ENCODE measurements at regions not wholly inside any gene's neighbourhood (a gene's known extent, or its start where the extent isn't known, plus 50 kb on each side); places are given as distances from the start of the nearest gene placed in this dataset.

DNA sequence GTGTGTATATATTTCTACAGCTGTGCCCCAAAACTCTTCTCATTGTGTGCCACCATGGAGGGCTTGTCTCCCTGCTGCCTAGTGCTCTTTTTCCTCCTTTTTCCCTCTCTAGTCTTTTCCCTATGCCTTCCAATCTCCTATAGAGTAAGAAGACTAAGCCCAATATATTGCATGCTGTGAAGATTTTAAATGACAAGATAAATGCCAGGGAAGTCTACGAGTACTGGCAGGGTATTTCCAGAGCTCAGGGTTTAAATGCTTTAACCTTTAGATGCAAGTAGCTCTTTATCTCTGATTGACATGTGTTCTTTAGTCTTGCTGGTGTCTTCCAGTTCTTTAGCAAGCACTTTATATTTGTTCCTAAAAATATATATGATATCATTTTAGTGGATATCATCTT is 200.7 kb downstream of the SLITRK1 start:
- H3K27me3 ChIP-seq (ENCODE audit: insufficient read depth, low read length): no peaks in the 10 kb centered on the region
- no peak for DNase-seq (ENCODE audit: insufficient read length, low spot score, missing footprints)
- H3K79me2 ChIP-seq (ENCODE audit: insufficient read depth, low read length): no peaks in the 10 kb centered on the region
- no peaks in the 10 kb centered on the region for H3K9me3 ChIP-seq (ENCODE audit: low read depth, low read length)
- no peak overlapping the region for H3K4me2 ChIP-seq (ENCODE audit: insufficient read depth, low read length)
- no peaks in the 10 kb centered on the region for H3K4me1 ChIP-seq (ENCODE audit: insufficient read depth, low read length)
- no peaks in the 10 kb centered on the region for H3K36me3 ChIP-seq (ENCODE audit: insufficient read depth, low read length)
- H3K4me3 ChIP-seq (ENCODE audit: insufficient read depth, low read length): no peak overlapping the region
- TF ChIP-seq, protein P1, sequence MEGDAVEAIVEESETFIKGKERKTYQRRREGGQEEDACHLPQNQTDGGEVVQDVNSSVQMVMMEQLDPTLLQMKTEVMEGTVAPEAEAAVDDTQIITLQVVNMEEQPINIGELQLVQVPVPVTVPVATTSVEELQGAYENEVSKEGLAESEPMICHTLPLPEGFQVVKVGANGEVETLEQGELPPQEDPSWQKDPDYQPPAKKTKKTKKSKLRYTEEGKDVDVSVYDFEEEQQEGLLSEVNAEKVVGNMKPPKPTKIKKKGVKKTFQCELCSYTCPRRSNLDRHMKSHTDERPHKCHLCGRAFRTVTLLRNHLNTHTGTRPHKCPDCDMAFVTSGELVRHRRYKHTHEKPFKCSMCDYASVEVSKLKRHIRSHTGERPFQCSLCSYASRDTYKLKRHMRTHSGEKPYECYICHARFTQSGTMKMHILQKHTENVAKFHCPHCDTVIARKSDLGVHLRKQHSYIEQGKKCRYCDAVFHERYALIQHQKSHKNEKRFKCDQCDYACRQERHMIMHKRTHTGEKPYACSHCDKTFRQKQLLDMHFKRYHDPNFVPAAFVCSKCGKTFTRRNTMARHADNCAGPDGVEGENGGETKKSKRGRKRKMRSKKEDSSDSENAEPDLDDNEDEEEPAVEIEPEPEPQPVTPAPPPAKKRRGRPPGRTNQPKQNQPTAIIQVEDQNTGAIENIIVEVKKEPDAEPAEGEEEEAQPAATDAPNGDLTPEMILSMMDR (IDR thresholded peaks at IDR 0.05; ENCODE audit: extremely low read depth, low read depth, low read length): no peak
- H3K27ac ChIP-seq (ENCODE audit: low read depth, low read length): no peak overlapping the region
- no peaks in the 10 kb centered on the region for H4K20me1 ChIP-seq (ENCODE audit: insufficient read depth, low read length)
- no peak overlapping the region for H2AFZ ChIP-seq (ENCODE audit: low read length)

DNA sequence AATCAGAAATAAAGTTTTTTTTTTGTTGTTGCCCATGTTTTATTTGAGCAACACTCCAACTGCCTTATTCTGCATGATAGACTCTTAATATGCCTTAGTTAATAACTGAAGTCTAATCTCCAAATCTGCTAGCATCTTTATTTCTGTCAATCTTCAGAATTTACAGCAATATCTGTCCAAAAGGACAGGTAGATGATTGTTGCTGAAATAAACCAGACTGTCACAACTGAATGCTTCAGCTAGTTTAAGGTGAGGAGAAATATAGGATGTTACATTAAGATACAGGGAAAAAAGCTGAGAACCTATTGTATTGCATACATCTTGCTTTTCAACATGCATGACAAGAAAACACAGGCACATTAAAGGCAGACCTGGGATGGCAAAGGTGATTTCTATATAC is 204.3 kb downstream of the SLITRK1 start:
- TF ChIP-seq, protein P1 (IDR thresholded peaks at IDR 0.05; ENCODE audit: extremely low read depth, low read depth, low read length): no peak
- Histone ChIP-seq H3K9me3 (ENCODE audit: low read depth, low read length) (no peaks in the 10 kb centered on the region), H4K20me1 (ENCODE audit: insufficient read depth, low read length) (no peaks in the 10 kb centered on the region), H2AFZ (ENCODE audit: low read length) (no peak overlapping the region), H3K27me3 (ENCODE audit: insufficient read depth, low read length) (no peaks in the 10 kb centered on the region), H3K4me3 (ENCODE audit: insufficient read depth, low read length) (no peak overlapping the region), H3K4me2 (ENCODE audit: insufficient read depth, low read length) (no peak overlapping the region), H3K4me1 (ENCODE audit: insufficient read depth, low read length) (no peaks in the 10 kb centered on the region), H3K27ac (ENCODE audit: low read depth, low read length) (no peak overlapping the region), H3K36me3 (ENCODE audit: insufficient read depth, low read length) (no peaks in the 10 kb centered on the region), H3K79me2 (ENCODE audit: insufficient read depth, low read length) (no peaks in the 10 kb centered on the region)
- DNase-seq (ENCODE audit: insufficient read length, low spot score, missing footprints): no peak

DNA sequence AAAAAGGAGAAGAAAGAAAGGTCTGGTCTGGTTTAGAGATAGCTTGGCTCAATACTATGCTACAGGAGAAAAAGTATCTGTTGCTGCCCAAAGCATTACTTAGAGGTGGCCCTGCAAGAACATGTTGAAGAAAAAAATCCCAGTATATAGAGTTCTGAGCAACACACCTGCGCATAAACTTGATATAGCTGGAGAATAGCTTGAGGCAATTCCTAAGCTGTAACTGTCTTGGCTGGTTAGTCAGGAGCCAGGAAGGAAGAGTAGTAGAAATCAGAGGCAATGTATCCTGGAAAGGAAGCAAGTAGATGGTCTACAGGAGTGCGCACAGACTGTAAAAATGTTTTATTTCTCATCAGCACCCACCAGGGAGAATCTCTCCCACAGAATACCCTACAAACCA is 209.7 kb downstream of the SLITRK1 start:
- DNase-seq (ENCODE audit: insufficient read length, low spot score, missing footprints): no peak
- no peak overlapping the region for H2AFZ ChIP-seq (ENCODE audit: low read length)
- no peak overlapping the region for H3K4me2 ChIP-seq (ENCODE audit: insufficient read depth, low read length)
- no peaks in the 10 kb centered on the region for H3K36me3 ChIP-seq (ENCODE audit: insufficient read depth, low read length)
- no peak overlapping the region for H3K4me3 ChIP-seq (ENCODE audit: insufficient read depth, low read length)
- no peaks in the 10 kb centered on the region for H3K79me2 ChIP-seq (ENCODE audit: insufficient read depth, low read length)
- H3K4me1 ChIP-seq (ENCODE audit: insufficient read depth, low read length): no peaks in the 10 kb centered on the region
- H4K20me1 ChIP-seq (ENCODE audit: insufficient read depth, low read length): no peaks in the 10 kb centered on the region
- H3K27me3 ChIP-seq (ENCODE audit: insufficient read depth, low read length): no peaks in the 10 kb centered on the region
- H3K9me3 ChIP-seq (ENCODE audit: low read depth, low read length): no peaks in the 10 kb centered on the region
- TF ChIP-seq, protein P1 (IDR thresholded peaks at IDR 0.05; ENCODE audit: extremely low read depth, low read depth, low read length): no peak
- no peak overlapping the region for H3K27ac ChIP-seq (ENCODE audit: low read depth, low read length)

DNA sequence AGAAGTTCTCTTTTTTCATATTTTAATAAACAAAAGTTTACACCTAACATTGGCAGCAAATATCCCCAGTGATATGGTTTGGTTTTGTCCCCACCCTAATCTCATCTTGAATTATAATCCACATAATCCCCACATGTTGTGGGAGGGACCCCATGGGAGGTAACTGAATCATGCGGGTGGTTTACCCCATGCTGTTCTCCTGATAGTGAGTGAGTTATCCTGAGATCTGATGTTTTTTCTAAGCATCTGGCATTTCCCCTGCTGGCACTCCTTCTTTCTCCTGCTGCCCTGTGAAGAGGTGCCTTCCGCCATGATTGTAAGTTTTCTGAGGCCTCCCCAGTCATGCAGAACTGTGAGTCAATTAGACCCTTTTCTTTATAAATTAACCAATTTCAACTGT is 214.7 kb downstream of the SLITRK1 start:
- DNase-seq (ENCODE audit: insufficient read length, low spot score, missing footprints): no peak
- Histone ChIP-seq H3K27me3 (ENCODE audit: insufficient read depth, low read length) (no peaks in the 10 kb centered on the region), H2AFZ (ENCODE audit: low read length) (no peak overlapping the region), H3K27ac (ENCODE audit: low read depth, low read length) (no peak overlapping the region), H4K20me1 (ENCODE audit: insufficient read depth, low read length) (no peaks in the 10 kb centered on the region), H3K4me1 (ENCODE audit: insufficient read depth, low read length) (no peaks in the 10 kb centered on the region), H3K36me3 (ENCODE audit: insufficient read depth, low read length) (no peaks in the 10 kb centered on the region), H3K4me3 (ENCODE audit: insufficient read depth, low read length) (no peak overlapping the region), H3K9me3 (ENCODE audit: low read depth, low read length) (no peaks in the 10 kb centered on the region), H3K79me2 (ENCODE audit: insufficient read depth, low read length) (no peaks in the 10 kb centered on the region), H3K4me2 (ENCODE audit: insufficient read depth, low read length) (no peak overlapping the region)
- TF ChIP-seq, protein P1 (IDR thresholded peaks at IDR 0.05; ENCODE audit: extremely low read depth, low read depth, low read length): no peak

All from osteoblast (primary cell).